HUES48 (cell line): ENCODE measurements at regions not wholly inside any gene's neighbourhood (a gene's known extent, or its start where the extent isn't known, plus 50 kb on each side); places are given as distances from the start of the nearest gene placed in this dataset.

Experiments
- H3K27ac ChIP-seq: one replicate; pipeline ENCODE4 v1.7.0; 2013; ENCODE audit warnings: low read depth, low read length, inconsistent platforms
- H3K27me3 ChIP-seq: 2 replicates; pipeline ENCODE4 v1.6.1; 2013; ENCODE audit warnings: mild to moderate bottlenecking, low read length; ENCODE audit not compliant: control insufficient read depth, insufficient read depth
- H3K36me3 ChIP-seq: 2 replicates; pipeline ENCODE4 v1.6.1; 2013; ENCODE audit warnings: low read length; ENCODE audit not compliant: control insufficient read depth, insufficient read depth
- H3K4me1 ChIP-seq: 2 replicates; pipeline ENCODE4 v1.6.1; 2013; ENCODE audit warnings: mild to moderate bottlenecking, low read length; ENCODE audit not compliant: control insufficient read depth, insufficient read depth
- H3K4me3 ChIP-seq: 2 replicates; pipeline ENCODE4 v1.5.1; 2013; ENCODE audit warnings: mild to moderate bottlenecking, low read depth, low read length
- H3K9ac ChIP-seq: 2 replicates; pipeline ENCODE4 v1.6.1; 2013; ENCODE audit warnings: mild to moderate bottlenecking, low read depth, low read length, moderate library complexity
- H3K9me3 ChIP-seq: 2 replicates; pipeline ENCODE4 v1.6.1; 2013; ENCODE audit warnings: low read length; ENCODE audit not compliant: control insufficient read depth, insufficient read depth

GRCh38 chr2:13050764-13051163 is 334.0 kb downstream of the TRIB2 start:
- no peak overlapping the region for H3K4me3 ChIP-seq
- no peaks in the 10 kb centered on the region for H3K36me3 ChIP-seq
- H3K4me1 ChIP-seq, result no peaks in the 10 kb centered on the region
- H3K9me3 ChIP-seq, result no peaks in the 10 kb centered on the region
- no peaks in the 10 kb centered on the region for H3K27me3 ChIP-seq
- H3K27ac ChIP-seq, result no peak overlapping the region
- H3K9ac ChIP-seq, result no peak overlapping the region

DNA sequence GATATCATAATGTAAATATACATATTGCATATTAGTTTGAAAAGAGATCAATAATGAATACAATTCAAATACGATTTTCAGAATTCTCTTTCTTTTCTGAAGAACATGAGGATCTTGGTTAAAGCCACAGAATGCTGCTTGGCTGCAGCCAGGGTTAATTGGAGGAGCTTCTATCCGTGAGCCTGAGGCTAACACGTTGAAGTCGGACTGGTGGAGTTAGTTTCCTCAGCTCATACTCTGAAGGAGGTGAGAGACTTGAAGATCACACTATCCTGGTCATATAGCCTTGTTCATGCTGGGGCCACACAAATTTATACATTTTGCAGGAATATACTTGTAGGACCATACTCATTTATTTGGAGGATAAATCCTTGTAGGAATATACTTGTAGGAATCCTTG is 335.8 kb downstream of the TRIB2 start:
- Histone ChIP-seq H3K4me3 (no peak overlapping the region), H3K27ac (no peak overlapping the region), H3K4me1 (no peaks in the 10 kb centered on the region), H3K36me3 (no peaks in the 10 kb centered on the region), H3K27me3 (no peaks in the 10 kb centered on the region), H3K9ac (no peak overlapping the region), H3K9me3 (no peaks in the 10 kb centered on the region)

DNA sequence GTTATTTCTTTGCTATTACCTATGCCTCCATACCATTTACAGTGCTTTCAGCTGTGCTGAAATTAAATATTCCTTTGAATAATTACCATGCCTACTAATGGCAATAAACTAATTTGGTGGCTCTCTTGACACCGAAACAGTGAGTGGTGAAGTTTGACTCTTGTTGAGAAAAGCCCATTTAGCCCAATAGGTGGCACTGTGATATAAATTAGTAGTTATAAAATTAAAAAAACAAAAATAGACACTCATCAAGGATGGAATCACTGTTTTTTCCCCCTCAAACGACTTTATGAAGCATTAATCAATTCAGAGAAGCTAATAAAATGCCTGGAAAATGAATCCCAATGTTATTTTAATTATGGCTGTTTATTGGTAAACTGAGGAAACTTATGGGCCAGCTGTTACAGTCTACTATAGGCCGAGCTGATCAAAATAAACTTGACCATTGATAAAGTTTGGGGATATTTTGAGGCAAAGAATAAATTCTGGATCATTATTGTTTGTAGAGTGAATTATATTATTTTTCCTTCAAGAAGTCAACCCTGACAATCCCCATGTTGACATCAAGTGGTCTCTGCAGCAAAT is 339.6 kb downstream of the TRIB2 start:
- Histone ChIP-seq H3K4me1 (no peaks in the 10 kb centered on the region), H3K9me3 (no peaks in the 10 kb centered on the region), H3K36me3 (no peaks in the 10 kb centered on the region), H3K9ac (no peak overlapping the region), H3K27me3 (no peaks in the 10 kb centered on the region), H3K27ac (no peak overlapping the region), H3K4me3 (no peak overlapping the region)

- H3K9ac ChIP-seq, result no peak overlapping the region
- H3K27ac ChIP-seq, result no peak overlapping the region
- H3K4me3 ChIP-seq, result no peak overlapping the region
- no peaks in the 10 kb centered on the region for H3K9me3 ChIP-seq
- H3K36me3 ChIP-seq, result no peaks in the 10 kb centered on the region
- H3K4me1 ChIP-seq, result no peaks in the 10 kb centered on the region
- no peaks in the 10 kb centered on the region for H3K27me3 ChIP-seq
Observed at GRCh38 chr2:13057671-13058070, 340.9 kb downstream of the TRIB2 start.

- Histone ChIP-seq H3K27me3 (no peaks in the 10 kb centered on the region), H3K9me3 (no peaks in the 10 kb centered on the region), H3K9ac (no peak overlapping the region), H3K36me3 (no peaks in the 10 kb centered on the region), H3K4me3 (no peak overlapping the region), H3K4me1 (no peaks in the 10 kb centered on the region), H3K27ac (no peak overlapping the region)
Observed at GRCh38 chr2:13066676-13067075, 349.9 kb downstream of the TRIB2 start.

DNA sequence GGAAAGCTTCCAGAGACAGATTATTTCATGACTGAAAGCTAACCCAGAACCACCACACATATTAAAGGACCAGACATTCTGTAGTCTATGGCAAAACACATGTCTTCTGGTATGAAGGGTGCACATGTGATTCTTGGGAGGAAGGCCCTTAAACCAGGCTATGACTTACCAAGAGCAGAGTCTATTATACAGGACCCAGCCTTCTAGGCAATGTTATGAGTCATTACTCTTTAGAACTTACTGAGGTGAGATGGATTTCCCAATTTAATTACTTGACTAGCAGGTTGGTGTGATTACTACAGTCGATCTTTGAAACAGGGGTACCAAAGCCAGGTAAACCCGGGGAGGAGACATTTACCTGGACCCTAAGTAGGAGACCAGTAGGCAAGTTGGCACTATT is 350.8 kb downstream of the TRIB2 start:
- no peak overlapping the region for H3K9ac ChIP-seq
- no peaks in the 10 kb centered on the region for H3K4me1 ChIP-seq
- no peaks in the 10 kb centered on the region for H3K9me3 ChIP-seq
- H3K27me3 ChIP-seq, result no peaks in the 10 kb centered on the region
- H3K4me3 ChIP-seq, result no peak overlapping the region
- H3K36me3 ChIP-seq, result no peaks in the 10 kb centered on the region
- H3K27ac ChIP-seq, result no peak overlapping the region

GRCh38 chr2:13089971-13090370 is 373.2 kb downstream of the TRIB2 start:
- Histone ChIP-seq H3K27ac (no peak overlapping the region), H3K9ac (no peak overlapping the region), H3K9me3 (no peaks in the 10 kb centered on the region), H3K4me3 (no peak overlapping the region), H3K36me3 (no peaks in the 10 kb centered on the region), H3K27me3 (no peaks in the 10 kb centered on the region), H3K4me1 (no peaks in the 10 kb centered on the region)

DNA sequence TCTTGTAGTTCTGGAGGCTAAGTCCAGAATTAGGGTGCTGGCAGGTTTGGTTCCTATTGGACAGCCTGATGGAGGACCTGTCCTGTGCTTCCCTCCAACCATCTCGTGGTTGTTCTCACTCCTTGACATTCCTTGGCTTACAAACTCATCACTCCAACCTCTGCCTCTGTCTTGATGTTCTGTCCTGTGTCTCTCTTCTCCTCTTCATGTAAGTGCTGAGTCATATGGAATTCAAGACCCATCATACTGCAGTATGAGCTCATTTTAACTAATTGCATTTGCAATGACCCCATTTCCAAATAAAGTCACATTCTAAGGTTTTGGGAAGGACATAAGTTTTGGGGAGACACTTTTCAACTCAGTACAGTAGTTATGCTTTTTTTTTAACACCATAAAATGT is 374.7 kb downstream of the TRIB2 start:
- no peak overlapping the region for H3K4me3 ChIP-seq
- H3K27ac ChIP-seq, result no peak overlapping the region
- no peaks in the 10 kb centered on the region for H3K27me3 ChIP-seq
- H3K36me3 ChIP-seq, result no peaks in the 10 kb centered on the region
- H3K4me1 ChIP-seq, result no peaks in the 10 kb centered on the region
- no peak overlapping the region for H3K9ac ChIP-seq
- no peaks in the 10 kb centered on the region for H3K9me3 ChIP-seq

DNA sequence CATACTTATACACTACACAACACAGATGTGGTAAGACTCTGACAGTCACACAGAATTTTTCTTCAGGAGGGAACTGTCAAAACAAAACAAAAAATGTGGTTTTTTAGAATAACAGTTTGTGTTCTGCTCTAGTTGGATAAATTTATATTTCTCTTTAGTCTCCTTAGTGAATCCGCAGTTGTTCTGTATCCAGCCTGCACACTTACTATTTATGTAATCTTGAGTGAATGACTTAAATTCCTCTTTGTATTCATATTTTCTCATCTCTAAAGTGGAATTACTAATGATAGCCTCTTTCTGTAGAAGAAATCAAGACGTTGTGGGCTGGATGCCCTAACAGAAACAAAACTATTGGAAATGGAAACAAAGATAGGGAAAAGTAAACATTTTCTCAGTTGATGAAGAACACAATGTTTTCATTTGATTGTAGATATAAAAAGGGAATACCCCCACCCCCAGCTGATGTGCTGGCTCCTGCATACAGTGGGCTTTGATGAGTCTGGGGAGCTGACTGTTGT is 375.2 kb downstream of the TRIB2 start:
- Histone ChIP-seq H3K27me3 (no peaks in the 10 kb centered on the region), H3K36me3 (no peaks in the 10 kb centered on the region), H3K27ac (no peak overlapping the region), H3K9ac (no peak overlapping the region), H3K4me3 (no peak overlapping the region), H3K9me3 (no peaks in the 10 kb centered on the region), H3K4me1 (no peaks in the 10 kb centered on the region)

DNA sequence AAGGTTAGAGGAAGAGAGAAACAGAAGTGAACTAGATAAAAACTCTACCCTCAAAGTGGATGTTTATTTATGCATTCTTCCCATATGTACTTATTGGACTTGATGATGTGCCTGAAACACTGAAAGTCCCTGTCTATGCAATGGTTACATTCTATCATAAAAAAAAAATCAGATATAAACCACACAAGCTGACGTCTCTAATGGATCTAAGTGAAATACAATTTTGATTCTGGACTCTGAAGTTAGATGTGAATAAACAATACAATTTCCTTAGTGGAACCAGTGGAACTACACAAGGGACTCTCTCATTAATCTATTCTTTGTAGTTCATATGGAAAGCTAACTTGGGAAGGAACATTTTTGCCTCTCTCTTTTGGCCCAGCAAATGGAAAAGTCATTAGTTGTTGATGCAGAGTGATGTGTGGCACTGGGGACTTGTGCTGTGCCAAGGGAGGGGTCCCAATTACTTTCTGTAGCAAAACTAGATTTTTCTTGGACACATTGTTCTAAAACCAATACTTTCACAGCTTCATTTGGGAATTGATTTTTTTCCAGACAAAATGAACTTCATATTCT is 376.8 kb downstream of the TRIB2 start:
- no peaks in the 10 kb centered on the region for H3K4me1 ChIP-seq
- no peak overlapping the region for H3K9ac ChIP-seq
- no peak overlapping the region for H3K4me3 ChIP-seq
- no peak overlapping the region for H3K27ac ChIP-seq
- H3K9me3 ChIP-seq, result peaks cover 9% of the 10 kb centered on the region; the same call in 1 of the 2 replicates
- no peaks in the 10 kb centered on the region for H3K27me3 ChIP-seq
- H3K36me3 ChIP-seq, result no peaks in the 10 kb centered on the region

DNA sequence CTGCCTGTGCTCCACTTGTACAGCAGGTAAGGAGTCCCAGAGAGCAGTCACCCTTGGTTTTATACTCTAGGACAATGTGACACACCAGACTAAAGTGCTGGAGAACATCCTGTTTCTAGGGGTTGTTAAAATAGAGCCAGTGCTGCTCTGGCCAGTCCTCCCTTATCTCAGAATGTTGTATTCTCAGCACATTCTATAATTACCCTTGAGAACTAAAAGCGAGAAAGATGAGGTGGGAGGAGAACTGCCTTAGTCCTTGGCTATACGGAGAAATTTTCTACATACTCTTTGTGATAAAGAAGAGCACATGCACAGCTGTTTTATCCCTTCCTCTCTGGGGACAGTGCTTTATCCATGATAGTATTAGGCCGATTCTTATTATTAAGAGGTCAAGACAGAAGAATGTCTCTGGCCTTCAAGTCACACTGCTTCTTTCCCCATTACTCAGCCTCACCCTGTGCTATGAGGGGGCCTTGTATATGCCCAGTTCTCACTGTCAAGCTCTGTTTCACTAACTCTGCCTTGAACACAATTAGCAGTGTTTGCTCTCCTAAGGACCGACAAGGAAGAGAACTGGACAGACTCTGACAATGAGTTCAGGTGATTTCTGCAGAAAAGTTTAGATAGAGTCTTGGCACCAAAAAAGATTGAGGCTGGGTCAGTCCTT is 385.8 kb downstream of the TRIB2 start:
- H3K9me3 ChIP-seq, result peaks cover 15% of the 10 kb centered on the region
- H3K27ac ChIP-seq, result no peak overlapping the region
- no peaks in the 10 kb centered on the region for H3K4me1 ChIP-seq
- no peak overlapping the region for H3K4me3 ChIP-seq
- H3K9ac ChIP-seq, result no peak overlapping the region
- H3K36me3 ChIP-seq, result no peaks in the 10 kb centered on the region
- no peaks in the 10 kb centered on the region for H3K27me3 ChIP-seq
